ENCODE measurements at regions not wholly inside any gene's neighbourhood (a gene's known extent, or its start where the extent isn't known, plus 50 kb on each side); places are given as distances from the start of the nearest gene placed in this dataset.

DNA sequence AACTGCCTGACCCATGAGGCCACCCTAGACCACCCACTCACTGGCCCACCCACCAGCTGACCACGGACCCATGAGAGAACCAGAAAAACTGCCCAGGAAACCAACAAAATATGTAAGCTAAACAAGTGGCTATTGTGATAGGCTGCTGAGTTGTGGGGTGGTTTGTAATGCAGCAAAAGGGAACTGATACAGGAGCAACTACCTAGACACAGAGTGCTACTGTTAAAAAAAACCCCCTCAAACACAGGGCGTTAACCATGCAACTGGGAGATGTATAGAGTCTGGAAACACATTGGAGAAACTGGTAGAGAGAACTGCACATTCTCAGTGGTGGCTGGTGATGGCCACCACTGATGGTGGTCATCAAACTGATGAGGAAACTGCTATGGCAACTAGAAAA, 206.3 kb upstream of the GYPC start:
- H3K36me3 ChIP-seq, result no peaks in the 10 kb centered on the region
- no peak overlapping the region for H3K27ac ChIP-seq
- no peaks in the 10 kb centered on the region for H3K4me1 ChIP-seq (ENCODE audit: low read depth)
- H3K27me3 ChIP-seq, result no peaks in the 10 kb centered on the region
- H3K9me3 ChIP-seq (ENCODE audit: low read depth), result no peaks in the 10 kb centered on the region
- TF ChIP-seq, protein P1, sequence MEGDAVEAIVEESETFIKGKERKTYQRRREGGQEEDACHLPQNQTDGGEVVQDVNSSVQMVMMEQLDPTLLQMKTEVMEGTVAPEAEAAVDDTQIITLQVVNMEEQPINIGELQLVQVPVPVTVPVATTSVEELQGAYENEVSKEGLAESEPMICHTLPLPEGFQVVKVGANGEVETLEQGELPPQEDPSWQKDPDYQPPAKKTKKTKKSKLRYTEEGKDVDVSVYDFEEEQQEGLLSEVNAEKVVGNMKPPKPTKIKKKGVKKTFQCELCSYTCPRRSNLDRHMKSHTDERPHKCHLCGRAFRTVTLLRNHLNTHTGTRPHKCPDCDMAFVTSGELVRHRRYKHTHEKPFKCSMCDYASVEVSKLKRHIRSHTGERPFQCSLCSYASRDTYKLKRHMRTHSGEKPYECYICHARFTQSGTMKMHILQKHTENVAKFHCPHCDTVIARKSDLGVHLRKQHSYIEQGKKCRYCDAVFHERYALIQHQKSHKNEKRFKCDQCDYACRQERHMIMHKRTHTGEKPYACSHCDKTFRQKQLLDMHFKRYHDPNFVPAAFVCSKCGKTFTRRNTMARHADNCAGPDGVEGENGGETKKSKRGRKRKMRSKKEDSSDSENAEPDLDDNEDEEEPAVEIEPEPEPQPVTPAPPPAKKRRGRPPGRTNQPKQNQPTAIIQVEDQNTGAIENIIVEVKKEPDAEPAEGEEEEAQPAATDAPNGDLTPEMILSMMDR (IDR thresholded peaks at IDR 0.05; ENCODE audit: low read depth, low read length), result no peak
- no peak for DNase-seq (ENCODE audit: low read depth in 1 of 2, low spot score in 1 of 2)
- H3K4me3 ChIP-seq, result no peak overlapping the region

DNA sequence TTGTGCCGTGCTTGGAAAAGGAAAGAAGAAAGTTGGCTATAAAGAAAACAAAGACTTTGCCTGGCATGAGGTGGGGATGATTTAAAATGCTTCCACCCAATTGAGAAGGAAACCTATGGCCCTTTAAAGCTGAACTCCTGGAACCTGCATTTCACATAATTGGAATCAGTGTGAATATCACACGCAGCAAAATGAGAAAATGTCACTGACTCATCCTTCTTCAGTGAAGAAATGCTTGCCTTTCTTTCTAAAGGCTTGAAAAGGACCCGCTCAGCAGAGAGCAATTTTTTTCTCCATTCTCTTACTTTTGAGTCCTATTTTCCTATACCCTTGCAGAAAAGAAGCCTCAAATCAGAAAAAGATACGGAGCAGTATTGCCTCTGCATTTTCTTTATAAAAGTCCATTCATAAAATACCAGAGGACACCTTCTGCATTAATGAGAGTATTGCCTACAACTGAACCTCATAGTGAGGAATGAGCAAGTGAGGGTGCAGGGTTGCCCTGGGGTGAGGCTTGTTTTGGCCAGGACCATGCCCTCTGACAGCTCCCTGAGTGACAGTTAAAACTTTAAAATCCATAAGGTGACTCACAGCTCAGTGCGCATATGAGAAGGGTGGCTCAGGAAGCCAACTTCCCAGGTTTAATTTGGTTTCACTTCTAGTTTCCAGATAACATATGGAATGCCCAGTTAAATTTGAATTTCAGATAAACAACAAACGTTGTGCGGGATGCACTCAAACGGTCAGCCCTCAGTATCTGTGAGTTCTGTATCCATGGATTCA, 191.9 kb upstream of the GYPC start:
- no peak for DNase-seq (ENCODE audit: low read depth in 1 of 2, low spot score in 1 of 2)
- no peaks in the 10 kb centered on the region for H3K27me3 ChIP-seq
- no peak overlapping the region for H3K27ac ChIP-seq
- H3K9me3 ChIP-seq (ENCODE audit: low read depth), result no peaks in the 10 kb centered on the region
- H3K4me1 ChIP-seq (ENCODE audit: low read depth), result no peaks in the 10 kb centered on the region
- H3K36me3 ChIP-seq, result no peaks in the 10 kb centered on the region
- TF ChIP-seq, protein P1 (IDR thresholded peaks at IDR 0.05; ENCODE audit: low read depth, low read length), result no peak
- no peak overlapping the region for H3K4me3 ChIP-seq

DNA sequence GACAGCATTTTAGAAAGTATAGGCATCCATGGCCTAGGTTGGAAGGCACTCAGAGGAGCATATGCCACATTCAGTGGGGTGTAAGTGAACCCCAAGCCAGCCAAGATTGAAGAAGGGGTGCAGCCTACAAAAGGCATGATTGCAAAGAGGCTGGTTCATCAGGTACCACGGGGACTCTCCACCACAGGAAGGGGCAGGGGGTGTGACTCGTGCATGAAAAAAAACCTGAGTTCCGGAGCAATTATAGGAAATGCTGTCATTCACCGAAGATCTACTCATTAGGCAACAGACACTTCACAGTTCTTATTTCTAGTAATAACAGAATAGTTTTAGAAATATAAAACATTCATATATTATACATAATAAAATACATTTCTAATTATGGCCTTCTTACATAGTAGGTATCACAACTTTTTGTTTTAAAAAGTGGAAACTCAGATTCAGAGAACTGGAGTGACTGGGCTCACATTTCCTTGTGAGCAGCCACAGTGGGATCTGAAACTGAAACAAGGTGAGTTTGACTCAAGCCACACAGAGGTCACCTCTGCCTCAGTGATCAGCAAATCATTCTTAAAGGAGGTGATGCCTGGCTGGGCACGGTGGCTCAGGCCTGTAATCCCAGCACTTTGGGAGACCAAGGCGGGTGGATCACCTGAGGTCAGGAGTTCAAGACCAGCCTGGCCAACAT, 188.4 kb upstream of the GYPC start:
- DNase-seq (ENCODE audit: low read depth in 1 of 2, low spot score in 1 of 2), result no peak
- peaks cover 4% of the 10 kb centered on the region for H3K27me3 ChIP-seq
- no peaks in the 10 kb centered on the region for H3K9me3 ChIP-seq (ENCODE audit: low read depth)
- no peak overlapping the region for H3K4me3 ChIP-seq
- no peaks in the 10 kb centered on the region for H3K4me1 ChIP-seq (ENCODE audit: low read depth)
- H3K36me3 ChIP-seq, result no peaks in the 10 kb centered on the region
- no peak overlapping the region for H3K27ac ChIP-seq
- TF ChIP-seq, protein P1 (IDR thresholded peaks at IDR 0.05; ENCODE audit: low read depth, low read length), result no peak

DNA sequence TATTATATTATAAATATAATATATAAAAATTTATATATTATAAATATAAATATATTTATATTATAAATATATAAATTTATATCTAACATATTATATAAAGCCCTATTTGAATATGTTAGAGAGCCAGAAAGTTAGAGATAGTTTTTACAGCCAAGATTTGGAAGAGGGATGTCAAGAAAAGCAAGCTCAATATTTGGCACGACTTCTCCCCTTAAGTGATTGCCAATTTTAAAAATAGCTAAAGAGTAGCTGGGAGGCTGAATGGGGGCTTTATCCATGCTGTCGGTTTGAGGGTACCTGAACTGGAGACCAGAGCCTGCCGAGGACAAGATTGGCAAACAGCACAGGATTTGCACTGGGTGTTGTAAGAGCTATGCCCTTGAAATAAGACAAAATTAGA, 180.9 kb upstream of the GYPC start:
- Histone ChIP-seq H3K36me3 (no peaks in the 10 kb centered on the region), H3K4me1 (ENCODE audit: low read depth) (no peaks in the 10 kb centered on the region), H3K4me3 (no peak overlapping the region), H3K27ac (no peak overlapping the region), H3K27me3 (peaks cover 4% of the 10 kb centered on the region), H3K9me3 (ENCODE audit: low read depth) (no peaks in the 10 kb centered on the region)
- TF ChIP-seq, protein P1 (IDR thresholded peaks at IDR 0.05; ENCODE audit: low read depth, low read length), result no peak
- DNase-seq (ENCODE audit: low read depth in 1 of 2, low spot score in 1 of 2), result no peak

DNA sequence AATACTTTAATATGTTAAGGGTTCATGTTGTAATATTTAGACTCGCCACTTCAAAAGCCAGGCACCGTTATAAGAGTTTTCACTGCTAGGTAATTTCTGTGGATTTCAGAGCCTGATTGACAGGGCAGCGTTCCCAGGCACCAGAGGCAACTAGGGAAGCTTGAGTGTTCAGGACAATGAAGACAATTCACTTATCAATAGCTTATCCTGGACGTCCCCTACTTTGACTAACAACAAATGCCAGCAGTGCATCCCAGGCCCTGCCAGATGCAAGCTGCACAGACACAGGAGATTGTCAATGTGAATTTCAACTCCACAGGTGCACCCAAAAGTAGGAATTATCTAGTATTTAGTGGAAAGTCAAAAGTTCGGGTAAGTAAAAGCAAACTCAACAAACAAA, 179.3 kb upstream of the GYPC start:
- no peaks in the 10 kb centered on the region for H3K4me1 ChIP-seq (ENCODE audit: low read depth)
- no peaks in the 10 kb centered on the region for H3K36me3 ChIP-seq
- H3K27me3 ChIP-seq, result peaks cover 4% of the 10 kb centered on the region
- no peak overlapping the region for H3K4me3 ChIP-seq
- no peak for DNase-seq (ENCODE audit: low read depth in 1 of 2, low spot score in 1 of 2)
- no peak overlapping the region for H3K27ac ChIP-seq
- no peaks in the 10 kb centered on the region for H3K9me3 ChIP-seq (ENCODE audit: low read depth)
- TF ChIP-seq, protein P1 (IDR thresholded peaks at IDR 0.05; ENCODE audit: low read depth, low read length), result no peak

Data from cardiac muscle cell (in vitro differentiated cells and primary cell).